PC-9 (cell line): ENCODE measurements at regions not wholly inside any gene's neighbourhood (a gene's known extent, or its start where the extent isn't known, plus 50 kb on each side); places are given as distances from the start of the nearest gene placed in this dataset.
"Not testable (repeated sequence)": the region's sequence is repeated elsewhere in the genome, so short reads cannot be mapped to it uniquely, and the experiment has no call there.

Experiments
- BruUV-seq: library from RNA; stranded (reverse); fragments of 400-500 nt; replicated peaks from 2 replicates; lab custom pipeline; 2021; lab: Mats Ljungman, UMichigan
- CTCF ChIA-PET: fragments of 300-600 bp; sonication (Branson Sonifier 250); formaldehyde crosslinking; loops from one replicate; lab custom pipeline; 2022; ENCODE audit warnings: antibody characterized with exemption; lab: Charles Lee
- POLR2A ChIA-PET: fragments of 300-600 bp; sonication (Branson Sonifier 250); formaldehyde crosslinking; loops from one replicate; lab custom pipeline; 2022; ENCODE audit warnings: antibody characterized with exemption; ENCODE audit not compliant: unreplicated experiment; lab: Charles Lee
- DNase-seq, 2 experiments: peaks; one replicate each; pipeline versions ENCODE4 v3.0.0 to v3.0.0-alpha.2; 2015 to 2022; ENCODE audit warnings: mixed read lengths in 1 of 2
- H2AFZ ChIP-seq: fragments of 200-600 bp; sonication (generic); 2 replicates; pipeline ENCODE4 v1.8.1; 2017; ENCODE audit warnings: antibody characterized with exemption
- H3F3A ChIP-seq: fragments of 200-600 bp; sonication (generic); 2 replicates; pipeline ENCODE4 v1.8.1; 2017; ENCODE audit warnings: antibody characterized with exemption, mild to moderate bottlenecking, low read depth; ENCODE audit not compliant: insufficient read depth
- H3K27ac ChIP-seq: fragments of 200-600 bp; sonication (generic); 2 replicates; pipeline ENCODE4 v1.6.1; 2016; ENCODE audit warnings: mixed run types
- H3K27me3 ChIP-seq: fragments of 200-600 bp; sonication (generic); 2 replicates; pipeline ENCODE4 v1.6.1; 2016; ENCODE audit warnings: low read depth, mixed run types; ENCODE audit not compliant: insufficient read depth
- H3K36me3 ChIP-seq: fragments of 200-600 bp; sonication (generic); 2 replicates; pipeline ENCODE4 v1.6.1; 2016; ENCODE audit warnings: low read depth, mixed run types
- H3K4me1 ChIP-seq: fragments of 200-600 bp; sonication (generic); replicated peaks from 2 replicates; pipeline ENCODE4 v1.6.1; 2016; ENCODE audit warnings: mixed run types; ENCODE audit not compliant: insufficient read depth
- H3K4me2 ChIP-seq: fragments of 200-600 bp; sonication (generic); 2 replicates; pipeline ENCODE4 v1.6.1; 2017; ENCODE audit warnings: mixed run types
- H3K4me3 ChIP-seq: fragments of 200-600 bp; sonication (generic); 2 replicates; pipeline ENCODE4 v1.6.1; 2016; ENCODE audit warnings: mixed run types
- H3K79me2 ChIP-seq: fragments of 200-600 bp; sonication (generic); 2 replicates; pipeline ENCODE4 v1.6.1; 2017; ENCODE audit warnings: low read depth, mixed run types
- H3K9me2 ChIP-seq: fragments of 200-600 bp; sonication (generic); 2 replicates; pipeline ENCODE4 v1.8.1; 2017; ENCODE audit warnings: mild to moderate bottlenecking; ENCODE audit not compliant: insufficient read depth
- H3K9me3 ChIP-seq: fragments of 200-600 bp; sonication (generic); 2 replicates; pipeline ENCODE4 v1.8.1; 2016; ENCODE audit warnings: low read depth; ENCODE audit not compliant: insufficient read depth
- H4K20me1 ChIP-seq: fragments of 200-600 bp; sonication (generic); 2 replicates; pipeline ENCODE4 v1.8.1; 2017; ENCODE audit not compliant: insufficient read depth
- EZH2 ChIP-seq: fragments of 200-600 bp; sonication (generic); IDR thresholded peaks from 2 replicates; pipeline ENCODE4 v1.8.0; 2017; ENCODE audit warnings: antibody characterized with exemption, low read depth
- intact Hi-C: fragments of 100-400 bp; cut with micrococcal nuclease; formaldehyde crosslinking; loops from one replicate; pipeline ENCODE4 v1.10.0; 2022; ENCODE audit not compliant: unreplicated experiment
- TF ChIP-seq, protein P1 (sequence below): fragments of 200-600 bp; sonication (generic); conservative IDR thresholded peaks from 2 replicates; pipeline ENCODE4 v1.6.1; 2017; ENCODE audit warnings: mixed run types, antibody characterized with exemption, mild to moderate bottlenecking, moderate library complexity

DNA sequence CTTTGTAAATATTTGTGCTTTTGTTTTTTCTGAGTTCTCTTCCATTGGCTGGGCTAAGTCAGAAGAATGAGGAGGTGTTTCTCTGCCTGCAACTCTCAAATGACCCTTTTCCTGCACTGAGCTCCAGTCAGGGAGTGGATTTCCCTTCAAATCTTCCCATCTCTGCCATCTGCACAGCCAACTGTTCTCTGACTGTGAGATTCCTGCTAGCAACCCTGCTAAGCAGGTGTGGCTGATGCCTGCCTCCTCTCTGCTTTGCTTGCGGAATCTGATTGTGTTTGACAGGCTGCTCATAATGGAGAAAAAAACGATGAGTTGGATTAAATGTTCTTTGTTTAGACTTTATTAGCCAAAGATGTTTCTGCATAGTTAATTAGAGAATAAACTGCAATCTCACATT lies 519.8 kb downstream of the TMEM114 start:
- no peak overlapping the region for H3K27ac ChIP-seq
- H3K9me3 ChIP-seq, result no peaks in the 10 kb centered on the region
- no peaks in the 10 kb centered on the region for H3K79me2 ChIP-seq
- no peak overlapping the region for H3K4me2 ChIP-seq
- no peaks in the 10 kb centered on the region for H3K27me3 ChIP-seq
- no peaks in the 10 kb centered on the region for H3K4me1 ChIP-seq
- H3F3A ChIP-seq, result no peaks in the 10 kb centered on the region
- intact Hi-C loops, result no loop called here
- 0 out of 2 replicates have a peak, but pooled peaks cover 4% of the 10 kb centered on the region for H3K9me2 ChIP-seq
- BruUV-seq, result no TSS peak
- no peak for TF ChIP-seq EZH2
- TF ChIP-seq, protein P1, sequence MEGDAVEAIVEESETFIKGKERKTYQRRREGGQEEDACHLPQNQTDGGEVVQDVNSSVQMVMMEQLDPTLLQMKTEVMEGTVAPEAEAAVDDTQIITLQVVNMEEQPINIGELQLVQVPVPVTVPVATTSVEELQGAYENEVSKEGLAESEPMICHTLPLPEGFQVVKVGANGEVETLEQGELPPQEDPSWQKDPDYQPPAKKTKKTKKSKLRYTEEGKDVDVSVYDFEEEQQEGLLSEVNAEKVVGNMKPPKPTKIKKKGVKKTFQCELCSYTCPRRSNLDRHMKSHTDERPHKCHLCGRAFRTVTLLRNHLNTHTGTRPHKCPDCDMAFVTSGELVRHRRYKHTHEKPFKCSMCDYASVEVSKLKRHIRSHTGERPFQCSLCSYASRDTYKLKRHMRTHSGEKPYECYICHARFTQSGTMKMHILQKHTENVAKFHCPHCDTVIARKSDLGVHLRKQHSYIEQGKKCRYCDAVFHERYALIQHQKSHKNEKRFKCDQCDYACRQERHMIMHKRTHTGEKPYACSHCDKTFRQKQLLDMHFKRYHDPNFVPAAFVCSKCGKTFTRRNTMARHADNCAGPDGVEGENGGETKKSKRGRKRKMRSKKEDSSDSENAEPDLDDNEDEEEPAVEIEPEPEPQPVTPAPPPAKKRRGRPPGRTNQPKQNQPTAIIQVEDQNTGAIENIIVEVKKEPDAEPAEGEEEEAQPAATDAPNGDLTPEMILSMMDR, result no peak
- no peaks in the 10 kb centered on the region for H3K36me3 ChIP-seq
- no peak overlapping the region for H3K4me3 ChIP-seq
- no peak for DNase-seq
- no peak overlapping the region for H2AFZ ChIP-seq
- ChIA-PET POLR2A (interaction anchor here (0.5 kb wide), 1 partner anchor 549 kb away, joined by 4 read pairs; no protein-coding TSS in a partner anchor), CTCF (no interaction called here)
- H4K20me1 ChIP-seq, result no peaks in the 10 kb centered on the region

DNA sequence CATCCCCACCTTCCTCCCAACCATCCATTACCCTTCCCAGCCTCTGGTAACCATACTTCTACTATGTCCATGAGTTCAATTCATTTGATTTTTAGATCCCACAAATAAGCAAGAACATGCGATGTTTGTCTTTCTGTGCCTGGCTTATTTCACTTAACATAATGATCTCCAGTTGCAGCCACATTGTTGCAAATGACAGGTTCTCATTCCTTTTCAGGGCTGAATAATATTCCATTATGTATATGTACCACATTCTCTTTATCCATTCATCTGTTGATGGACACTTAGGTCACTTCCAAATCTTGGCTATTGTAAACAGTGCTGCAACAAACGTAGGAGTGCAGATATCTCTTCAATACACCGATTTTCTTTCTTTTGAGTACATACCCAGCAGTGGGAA lies 522.1 kb downstream of the TMEM114 start:
- intact Hi-C loops, H3K79me2 ChIP-seq, H3K36me3 ChIP-seq, H3K9me2 ChIP-seq, H3K27me3 ChIP-seq, H3K27ac ChIP-seq, H3K4me1 ChIP-seq, H3K4me3 ChIP-seq, DNase-seq, BruUV-seq, CTCF ChIA-PET, H3F3A ChIP-seq, POLR2A ChIA-PET, H2AFZ ChIP-seq, H3K9me3 ChIP-seq, H4K20me1 ChIP-seq, H3K4me2 ChIP-seq: not testable (repeated sequence)

DNA sequence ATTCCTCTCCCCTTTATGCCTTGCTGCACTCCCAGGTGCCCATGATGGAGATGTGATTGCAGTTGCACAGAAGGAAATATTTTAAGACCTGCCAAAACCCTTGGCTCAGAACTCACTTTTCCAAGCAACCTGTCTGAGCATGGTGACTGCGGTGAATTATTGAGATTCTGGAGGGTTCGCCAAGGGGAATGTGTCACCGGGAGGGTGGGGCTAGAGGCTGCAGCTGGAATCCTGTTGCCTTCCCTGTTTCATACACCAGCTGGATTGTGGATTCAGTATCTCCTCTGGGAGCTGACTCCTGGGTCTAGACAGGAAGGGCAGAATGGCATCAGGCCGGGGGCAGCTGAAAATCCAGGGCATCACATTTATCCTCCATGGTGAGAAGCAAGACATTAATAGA lies 527.2 kb downstream of the TMEM114 start:
- Histone ChIP-seq H3K79me2 (no peaks in the 10 kb centered on the region), H3K27me3 (no peaks in the 10 kb centered on the region), H3K4me1 (no peaks in the 10 kb centered on the region), H3K9me2 (no peaks in the 10 kb centered on the region), H3K9me3 (no peaks in the 10 kb centered on the region), H3K4me3 (no peak overlapping the region), H3K4me2 (no peak overlapping the region), H4K20me1 (no peaks in the 10 kb centered on the region), H3K27ac (no peak overlapping the region), H3K36me3 (no peaks in the 10 kb centered on the region), H3F3A (no peaks in the 10 kb centered on the region), H2AFZ (no peak overlapping the region)
- DNase-seq, result no peak
- ChIA-PET CTCF (no interaction called here), POLR2A (no interaction called here)
- TF ChIP-seq EZH2, result no peak
- TF ChIP-seq, protein P1, result no peak
- BruUV-seq, result no TSS peak
- intact Hi-C loops, result no loop called here

DNA sequence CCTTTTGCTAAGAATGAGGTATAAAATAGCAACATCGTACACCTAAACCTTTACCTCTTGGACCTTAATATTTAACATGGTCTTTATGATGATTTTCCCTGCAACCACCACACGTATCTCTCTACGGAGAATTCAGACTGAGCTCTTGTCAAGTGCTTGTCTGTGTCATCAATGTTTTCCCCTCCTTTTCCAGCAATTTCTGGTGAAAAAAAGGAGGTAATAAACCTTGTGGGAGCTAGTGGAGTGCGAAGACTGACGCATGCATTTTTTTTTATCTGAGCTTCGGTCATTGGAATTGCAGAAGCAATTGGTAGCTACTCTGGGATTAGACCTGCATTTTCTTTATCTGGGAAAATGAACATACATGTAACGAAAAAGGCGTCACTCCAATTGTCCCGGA lies 527.6 kb downstream of the TMEM114 start:
- H3K36me3 ChIP-seq, result no peaks in the 10 kb centered on the region
- CTCF ChIA-PET, result no interaction called here
- H3F3A ChIP-seq, result no peaks in the 10 kb centered on the region
- H3K4me1 ChIP-seq, result no peaks in the 10 kb centered on the region
- no peaks in the 10 kb centered on the region for H4K20me1 ChIP-seq
- BruUV-seq, result no TSS peak
- no peak overlapping the region for H3K27ac ChIP-seq
- no peaks in the 10 kb centered on the region for H3K27me3 ChIP-seq
- DNase-seq, result no peak
- no peaks in the 10 kb centered on the region for H3K9me2 ChIP-seq
- H3K9me3 ChIP-seq, result no peaks in the 10 kb centered on the region
- H2AFZ ChIP-seq, result no peak overlapping the region
- TF ChIP-seq, protein P1, result no peak
- no peak for TF ChIP-seq EZH2
- no peak overlapping the region for H3K4me2 ChIP-seq
- no peaks in the 10 kb centered on the region for H3K79me2 ChIP-seq
- H3K4me3 ChIP-seq, result no peak overlapping the region
- POLR2A ChIA-PET, result no interaction called here
- intact Hi-C loops, result no loop called here
